Right lobe of liver (tissue), 6 donors: ENCODE measurements at regions not wholly inside any gene's neighbourhood (a gene's known extent, or its start where the extent isn't known, plus 50 kb on each side); places are given as distances from the start of the nearest gene placed in this dataset.

Experiments
- ATAC-seq, 4 donors: fragments of 200-7000 bp; cut with Tn5 transposase; one replicate each; pipeline ENCODE4 v1.9.1; 2020; ENCODE audit warnings: mild to moderate bottlenecking in 4 of 4, moderate library complexity in 4 of 4
- DNase-seq, 3 donors: peaks; one replicate each; pipeline ENCODE4 v3.0.0-alpha.2; 2020
- H3K27ac ChIP-seq, 3 donors: fragments of 200-600 bp; one replicate each; pipeline ENCODE4 v1.8.0; 2022
- H3K27me3 ChIP-seq, 2 donors: fragments of 200-600 bp; one replicate each; pipeline ENCODE4 v1.8.0; 2022
- H3K36me3 ChIP-seq, 4 donors: fragments of 200-600 bp; sonication (generic) in 1 of 4; one replicate each; pipeline versions ENCODE4 v1.5.1 to v1.8.0; 2017 to 2022; ENCODE audit warnings: control low read depth in 1 of 4
- H3K4me1 ChIP-seq, 4 donors: fragments of 200-600 bp; sonication (generic) in 1 of 4; one replicate each; pipeline versions ENCODE4 v1.5.1 to v1.8.0; 2017 to 2022; ENCODE audit warnings: control low read depth in 1 of 4
- H3K4me3 ChIP-seq, 3 donors: fragments of 200-600 bp; one replicate each; pipeline ENCODE4 v1.8.0; 2022
- H3K9me3 ChIP-seq, 4 donors: fragments of 200-600 bp; sonication (generic) in 1 of 4; one replicate each; pipeline versions ENCODE4 v1.5.1 to v1.8.0; 2017 to 2022; ENCODE audit warnings: control low read depth in 1 of 4
- CTCF ChIP-seq, 4 donors: fragments of 200-600 bp in 3 of 4; fragments of 450-650 bp in 1 of 4; IDR thresholded peaks; one replicate each; pipeline versions ENCODE4 v1.5.1 to v1.8.0; 2016 to 2022; ENCODE audit warnings: antibody characterized with exemption in 4 of 4, mild to moderate bottlenecking in 2 of 4
- POLR2A ChIP-seq: fragments of 450-650 bp; IDR thresholded peaks from one replicate; pipeline ENCODE4 v1.6.1; 2017; ENCODE audit warnings: antibody characterized with exemption, mild to moderate bottlenecking
- WGBS: methylation state at CpG from one replicate; pipeline ENCODE4 v1.1.6; 2018; ENCODE audit warnings: low coverage, low lambda C conversion rate; ENCODE audit not compliant: insufficient coverage; ENCODE audit errors: missing lambda C conversion rate; 5-methylcytosine and 5-hydroxymethylcytosine counted together
- intact Hi-C, 2 donors: fragments of 100-400 bp; cut with DNase I; formaldehyde crosslinking; loops; one replicate each; pipeline versions ENCODE4 v1.11.2 to v1.14.1; 2022
- donor health status: DM: no; HTN: yes; CAD: no.
- donor health status: DM: no; HTN: no; CAD: no.
- donor health status: DM: no; HTN: no; CAD: no.
- donor health status: DM: no; HTN: yes; CAD: no.
- donor health status: DM: no; HTN: yes; CAD: no.

DNA sequence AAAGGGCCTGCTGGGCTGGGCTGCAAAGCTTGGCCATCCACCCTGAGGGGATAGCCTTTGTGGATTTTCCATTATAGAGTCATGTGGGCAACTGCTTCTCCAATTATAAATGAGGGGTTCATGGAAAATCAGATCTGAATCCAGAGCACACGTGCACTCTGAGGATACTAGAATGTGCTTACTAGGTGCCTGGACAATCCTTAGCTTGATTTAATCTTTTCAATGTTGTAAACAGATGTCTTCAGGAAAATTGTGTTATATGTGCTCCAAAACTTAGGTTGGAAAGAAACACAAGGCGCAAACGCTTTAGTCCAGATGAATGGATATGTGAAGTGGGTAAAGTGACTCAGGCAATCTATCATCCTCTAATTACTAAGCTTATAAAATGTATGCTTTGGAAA lies 92.0 kb downstream of the SLC17A6 start:
- intact Hi-C loops: no loop called here
- no peak for ATAC-seq
- Histone ChIP-seq H3K27me3 (no peaks in the 10 kb centered on the region), H3K9me3 (no peaks in the 10 kb centered on the region), H3K27ac (no peak overlapping the region), H3K4me1 (no peaks in the 10 kb centered on the region), H3K36me3 (no peaks in the 10 kb centered on the region), H3K4me3 (no peak overlapping the region)
- 92% methylated on average over 3 of the region's 3 CpGs for WGBS
- no peak for TF ChIP-seq POLR2A
- TF ChIP-seq CTCF (IDR thresholded peaks at IDR 0.05): no peak
- no peak for DNase-seq
